Activated T-cell treated with anti-CD3 and anti-CD28 coated beads for 24 hours (primary cell): ENCODE measurements at regions not wholly inside any gene's neighbourhood (a gene's known extent, or its start where the extent isn't known, plus 50 kb on each side); places are given as distances from the start of the nearest gene placed in this dataset.

Source experiments
- DNase-seq: peaks from one replicate; pipeline ENCODE4 v3.0.0-alpha.2; 2020; ENCODE audit warnings: low read depth

DNA sequence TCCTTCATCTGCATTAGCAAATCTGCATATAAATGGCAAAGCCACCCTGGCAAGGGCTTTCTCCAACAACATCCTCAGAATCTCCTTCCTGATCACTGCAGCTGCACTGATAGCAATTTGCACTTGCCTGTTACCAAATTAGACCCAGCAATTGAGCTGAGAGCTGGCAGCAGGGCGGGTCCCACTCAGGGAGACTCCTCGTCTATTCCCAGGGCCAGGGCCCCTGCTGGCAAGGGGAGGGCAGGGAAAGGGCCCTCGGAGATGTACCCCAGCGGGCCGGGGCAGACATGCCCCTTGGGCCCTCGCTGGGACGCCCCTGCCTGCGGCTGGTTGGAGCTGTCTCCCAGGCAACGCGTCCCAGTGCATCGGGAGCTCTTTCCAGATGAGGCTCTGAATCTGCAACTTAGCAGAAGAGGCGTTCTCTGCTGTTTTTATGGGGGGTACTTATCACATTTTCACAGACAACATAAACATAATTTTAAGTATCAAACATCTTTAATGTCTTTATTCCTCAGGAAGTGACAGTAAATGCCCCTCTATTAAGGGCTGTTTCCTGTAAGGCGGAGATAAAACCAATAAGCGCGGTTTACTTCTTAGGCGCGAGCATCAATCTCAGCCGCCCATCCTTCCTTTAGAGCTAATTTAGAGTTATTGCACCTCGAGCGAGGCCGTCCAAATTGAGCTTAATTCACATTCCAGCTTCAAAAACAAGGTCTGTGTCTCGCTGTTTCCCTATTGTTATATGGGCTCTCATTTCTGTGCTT lies 249.0 kb upstream of the PPP2R2D start:
- no peak for DNase-seq

- no peak for DNase-seq
Observed at GRCh38 chr10:131652438-131653139, 248.2 kb upstream of the PPP2R2D start.

GRCh38 chr10:131653140-131653539 lies 247.7 kb upstream of the PPP2R2D start:
- DNase-seq, result no peak

- DNase-seq, result no peak
Observed at GRCh38 chr10:131653554-131654470, 247.0 kb upstream of the PPP2R2D start.

GRCh38 chr10:131654471-131655087 lies 246.2 kb upstream of the PPP2R2D start:
- DNase-seq, result no peak

- DNase-seq, result no peak
Observed at GRCh38 chr10:131655101-131655849, 245.5 kb upstream of the PPP2R2D start.

DNA sequence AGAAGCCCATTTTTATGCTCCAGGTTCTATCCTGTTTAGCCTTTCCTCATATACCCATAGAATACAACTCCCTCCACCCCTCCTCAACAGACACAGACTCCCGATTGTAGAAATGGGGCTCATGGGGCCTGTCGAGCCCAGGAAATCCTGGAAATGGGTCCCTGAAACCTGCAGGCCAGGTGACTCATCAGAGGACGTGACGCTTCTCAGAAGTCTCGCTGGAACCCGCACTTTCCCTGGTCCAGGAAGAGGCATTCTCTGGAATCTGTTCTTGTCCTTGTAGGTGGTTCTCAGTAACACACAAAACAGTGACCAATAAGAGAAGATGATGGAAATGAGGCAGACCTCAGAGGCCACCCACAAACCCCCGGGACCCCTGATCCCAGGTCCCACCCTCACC lies 244.8 kb upstream of the PPP2R2D start:
- no peak for DNase-seq

DNA sequence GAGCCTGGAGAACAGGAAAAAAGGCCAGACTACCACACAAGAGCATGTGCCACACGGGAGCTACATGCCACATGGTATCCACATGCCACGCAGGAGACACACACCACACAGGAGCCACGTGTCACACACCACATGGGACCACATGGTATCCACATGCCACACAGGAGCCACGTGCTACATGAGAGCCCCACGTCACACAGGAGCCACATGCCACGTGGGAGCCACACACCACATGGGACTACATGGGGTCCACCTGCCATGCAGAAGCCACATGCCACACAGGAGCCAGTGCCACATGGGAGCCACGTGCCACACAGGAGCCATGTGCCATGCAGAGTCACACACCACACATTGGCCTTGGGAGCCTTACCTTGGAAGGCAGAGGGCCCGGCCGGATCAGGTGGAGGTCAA lies 244.4 kb upstream of the PPP2R2D start:
- DNase-seq, result no peak

DNA sequence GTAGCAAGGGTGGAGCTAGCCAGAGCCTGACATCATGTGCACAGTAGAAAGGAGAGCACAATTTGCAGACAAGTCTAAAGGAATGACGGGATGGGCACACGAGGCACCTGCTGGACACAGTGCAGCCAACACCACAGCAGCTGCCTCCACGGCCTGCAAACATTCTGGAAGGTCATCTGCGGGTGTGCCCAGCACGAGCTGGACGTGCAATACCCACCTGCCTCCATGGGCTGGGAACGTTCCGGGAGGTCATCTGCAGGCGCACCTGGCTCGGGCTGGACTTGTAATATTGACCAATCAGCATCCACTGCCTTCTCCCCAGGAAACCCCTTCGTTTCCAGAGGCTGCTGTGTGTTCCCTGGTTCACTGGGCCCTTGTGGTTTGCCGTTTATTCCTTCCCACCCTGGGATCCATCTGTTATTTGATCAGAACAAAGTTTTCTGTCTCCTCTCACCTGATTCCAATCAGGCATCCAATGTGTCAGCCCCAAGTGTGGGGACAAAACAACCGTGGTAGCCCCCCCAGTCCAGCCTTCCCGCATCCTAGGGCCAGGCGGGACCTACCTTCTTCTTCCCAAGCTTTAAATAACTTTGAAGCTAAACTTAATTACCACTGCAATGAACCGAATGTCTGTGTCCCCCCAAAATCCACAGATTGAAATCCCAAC lies 243.4 kb upstream of the PPP2R2D start:
- DNase-seq, result no peak

DNA sequence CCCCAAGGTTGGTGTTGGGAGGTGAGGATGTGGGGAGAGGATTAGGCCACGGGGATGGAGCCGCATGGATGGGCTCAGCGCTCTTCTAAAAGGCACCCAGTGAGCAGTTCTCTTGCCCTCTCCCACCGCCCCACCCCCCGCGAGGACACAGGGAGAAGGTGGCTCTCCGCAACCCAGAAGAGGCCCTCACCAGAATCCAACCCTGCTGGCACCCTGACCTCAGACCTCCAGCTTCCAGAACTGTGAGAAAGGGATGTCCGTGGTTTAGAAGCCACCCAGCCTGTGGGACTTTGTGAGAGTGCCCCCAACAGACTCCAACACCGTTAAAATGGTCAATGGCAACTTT lies 242.8 kb upstream of the PPP2R2D start:
- no peak for DNase-seq

DNA sequence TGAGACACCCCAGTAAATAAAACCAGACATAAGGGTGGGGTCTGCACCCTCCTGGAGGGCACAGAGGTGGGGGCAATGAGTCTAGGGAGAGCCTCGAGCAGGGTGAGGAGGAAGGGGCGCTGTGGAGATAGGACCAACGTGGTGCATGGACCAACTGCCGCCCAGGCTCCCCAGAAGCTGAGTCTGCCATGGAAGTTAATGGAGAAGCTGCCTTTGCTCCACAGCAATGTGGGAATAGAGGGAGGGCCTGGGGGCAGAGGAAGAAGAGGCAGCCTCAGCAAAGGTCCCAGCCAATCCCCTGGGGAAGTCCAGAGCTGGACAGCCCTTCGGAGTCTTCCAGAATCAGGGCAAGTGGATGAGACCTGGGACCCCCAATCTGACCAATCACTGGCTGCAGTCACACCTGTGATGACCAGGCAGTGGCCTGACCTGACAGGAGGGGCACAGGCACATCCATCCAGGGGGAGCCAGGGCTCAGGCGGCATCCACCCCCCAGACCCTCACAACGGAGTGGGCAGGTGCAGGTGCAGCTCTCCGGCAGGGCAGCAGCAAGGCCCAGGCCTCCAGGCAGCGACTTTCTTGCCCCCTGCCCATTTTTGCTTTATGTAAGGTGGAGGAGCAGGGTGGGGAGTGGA lies 242.2 kb upstream of the PPP2R2D start:
- DNase-seq, result no peak

GRCh38 chr10:131660427-131660826 lies 240.4 kb upstream of the PPP2R2D start:
- no peak for DNase-seq

GRCh38 chr10:131662851-131663250 lies 238.0 kb upstream of the PPP2R2D start:
- no peak for DNase-seq

- DNase-seq, result no peak
Observed at GRCh38 chr10:131663351-131663750, 237.5 kb upstream of the PPP2R2D start.

DNA sequence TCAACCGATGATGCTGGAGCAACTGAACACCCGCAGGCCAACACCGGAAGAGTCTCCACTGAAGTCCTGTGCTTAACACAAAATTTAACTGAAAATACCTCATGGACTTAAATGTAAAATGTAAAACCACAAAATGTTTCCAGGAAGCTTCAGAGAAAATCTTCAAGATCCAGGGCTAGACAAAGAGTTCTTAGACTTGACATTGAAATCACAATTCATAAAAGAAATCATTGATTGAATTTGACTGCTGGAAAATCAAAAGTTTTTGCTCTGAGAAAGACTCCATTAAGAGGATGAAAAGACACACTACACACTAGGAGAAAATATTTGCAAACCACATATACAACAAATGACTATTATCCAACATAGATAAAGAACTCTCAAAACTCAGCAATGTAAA lies 234.7 kb upstream of the PPP2R2D start:
- DNase-seq, result no peak

- no peak for DNase-seq
Observed at GRCh38 chr10:131667047-131667446, 233.8 kb upstream of the PPP2R2D start.

DNA sequence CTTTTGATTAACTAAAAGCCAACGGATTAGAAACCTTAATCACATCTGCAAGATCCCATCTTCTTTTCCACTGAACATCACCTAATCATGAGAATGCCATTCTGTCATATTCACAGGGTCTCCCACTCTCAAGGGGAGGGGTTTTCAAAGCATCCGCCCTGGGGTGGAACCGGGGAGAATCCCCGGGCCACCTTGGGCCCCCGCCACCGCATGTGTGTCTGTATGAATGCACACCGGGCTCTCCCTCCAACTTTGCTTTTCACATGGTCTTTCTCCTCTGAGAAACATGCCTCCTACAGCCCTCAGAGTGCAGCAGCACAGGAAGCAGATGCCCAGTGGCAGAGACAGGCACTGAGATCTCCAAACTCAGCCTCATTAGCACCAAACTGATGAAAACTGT lies 233.2 kb upstream of the PPP2R2D start:
- DNase-seq, result no peak

- no peak for DNase-seq
Observed at GRCh38 chr10:131668903-131669302, 231.9 kb upstream of the PPP2R2D start.

- no peak for DNase-seq
Observed at GRCh38 chr10:131669838-131670237, 231.0 kb upstream of the PPP2R2D start.

DNA sequence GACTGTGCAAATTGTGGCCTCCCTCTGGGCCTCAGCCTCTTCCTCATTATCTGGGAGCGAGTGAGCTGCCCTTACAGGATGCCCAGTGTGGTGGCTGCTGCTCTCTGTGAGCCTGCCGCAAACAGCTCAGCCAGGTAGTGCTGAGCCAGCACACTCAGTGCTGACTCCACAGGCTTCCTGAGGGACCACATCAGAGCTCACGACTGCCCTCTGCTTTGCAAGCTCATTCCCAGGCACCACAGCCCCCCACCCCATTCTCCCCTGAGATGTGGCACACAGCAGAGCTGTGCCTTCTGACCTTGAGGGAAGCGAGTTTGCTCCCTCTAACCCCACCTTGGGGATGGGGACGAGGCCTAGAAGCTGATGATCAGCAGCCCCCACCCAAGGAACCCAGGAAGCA lies 230.5 kb upstream of the PPP2R2D start:
- DNase-seq, result no peak

- no peak for DNase-seq
Observed at GRCh38 chr10:131673396-131673795, 227.4 kb upstream of the PPP2R2D start.
